ENCODE measurements at regions not wholly inside any gene's neighbourhood (a gene's known extent, or its start where the extent isn't known, plus 50 kb on each side); places are given as distances from the start of the nearest gene placed in this dataset.
"Not testable (repeated sequence)": the region's sequence is repeated elsewhere in the genome, so short reads cannot be mapped to it uniquely, and the experiment has no call there.

DNA sequence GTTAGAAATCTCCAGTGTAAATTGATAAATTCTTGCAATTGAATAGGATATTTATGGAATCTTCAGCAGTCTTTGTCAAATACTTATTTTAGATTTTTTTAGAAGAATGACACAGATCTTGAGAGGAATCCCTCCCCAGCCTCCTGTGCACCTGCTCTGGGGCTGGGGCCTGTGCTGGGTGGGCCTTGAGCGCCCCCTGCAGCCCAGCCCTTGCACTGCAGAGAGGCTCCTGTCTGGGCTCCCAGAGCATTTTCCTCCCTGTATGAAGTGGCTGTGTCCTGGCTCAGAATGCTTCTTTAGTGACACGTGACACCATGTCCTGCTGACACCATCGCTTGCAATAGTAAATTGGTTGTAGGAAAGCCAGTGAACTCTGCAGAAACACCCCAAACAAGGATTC is 98.7 kb downstream of the OR4M2 start:
- H3K9me3 ChIP-seq; H3K4me3 ChIP-seq; intact Hi-C loops (cut with DNase I, micrococcal nuclease); DNase-seq; H3K36me3 ChIP-seq (ENCODE audit: low read depth); H3K4me1 ChIP-seq (ENCODE audit: low read depth): not testable (repeated sequence)
- ATAC-seq, result peak; percentile 44

DNA sequence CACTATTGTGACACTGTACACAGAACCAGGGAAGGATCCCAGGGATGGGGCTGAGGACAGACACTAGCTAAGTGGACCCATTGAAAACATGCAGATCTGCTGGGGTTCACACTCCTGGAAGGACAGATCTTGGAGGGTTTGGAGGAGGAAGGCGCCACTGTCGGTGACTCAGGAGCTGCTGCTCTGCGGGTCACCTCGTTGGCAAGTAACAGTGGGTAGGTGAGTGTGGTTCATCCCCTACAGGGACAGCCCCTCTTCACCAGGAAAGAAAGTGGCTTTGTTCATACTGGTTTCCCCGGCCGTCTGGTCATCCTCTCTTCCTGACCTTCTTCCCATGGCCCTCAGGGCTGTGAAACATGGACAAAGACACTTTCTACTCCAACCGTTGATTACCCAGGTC is 100.3 kb downstream of the OR4M2 start:
- H3K4me3 ChIP-seq; H3K9me3 ChIP-seq; intact Hi-C loops (cut with DNase I, micrococcal nuclease); H3K4me1 ChIP-seq (ENCODE audit: low read depth); ATAC-seq; H3K36me3 ChIP-seq (ENCODE audit: low read depth); DNase-seq: not testable (repeated sequence)

DNA sequence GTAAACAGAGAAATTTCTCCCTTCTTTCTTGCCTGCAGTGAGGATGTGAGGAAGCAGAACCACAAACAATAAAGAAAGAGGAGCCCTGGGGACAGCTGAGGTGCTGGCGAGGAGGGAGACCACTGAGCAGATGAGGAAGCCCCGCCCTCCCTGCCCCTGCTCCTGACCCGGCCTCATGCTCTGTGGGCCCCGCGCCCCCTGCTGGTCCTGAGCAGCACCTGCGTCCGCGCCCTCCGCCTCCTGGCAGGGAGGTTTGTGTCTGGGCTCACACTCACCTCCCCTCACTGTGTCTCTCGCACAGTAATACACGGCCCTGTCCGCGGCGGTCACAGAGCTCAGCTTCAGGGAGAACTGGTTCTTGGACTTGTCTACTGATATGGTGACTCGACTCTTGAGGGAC is 104.4 kb downstream of the OR4M2 start:
- H3K4me1 ChIP-seq (ENCODE audit: low read depth); DNase-seq; H3K4me3 ChIP-seq; ATAC-seq; H3K36me3 ChIP-seq (ENCODE audit: low read depth); H3K9me3 ChIP-seq; intact Hi-C loops (cut with DNase I, micrococcal nuclease): not testable (repeated sequence)

DNA sequence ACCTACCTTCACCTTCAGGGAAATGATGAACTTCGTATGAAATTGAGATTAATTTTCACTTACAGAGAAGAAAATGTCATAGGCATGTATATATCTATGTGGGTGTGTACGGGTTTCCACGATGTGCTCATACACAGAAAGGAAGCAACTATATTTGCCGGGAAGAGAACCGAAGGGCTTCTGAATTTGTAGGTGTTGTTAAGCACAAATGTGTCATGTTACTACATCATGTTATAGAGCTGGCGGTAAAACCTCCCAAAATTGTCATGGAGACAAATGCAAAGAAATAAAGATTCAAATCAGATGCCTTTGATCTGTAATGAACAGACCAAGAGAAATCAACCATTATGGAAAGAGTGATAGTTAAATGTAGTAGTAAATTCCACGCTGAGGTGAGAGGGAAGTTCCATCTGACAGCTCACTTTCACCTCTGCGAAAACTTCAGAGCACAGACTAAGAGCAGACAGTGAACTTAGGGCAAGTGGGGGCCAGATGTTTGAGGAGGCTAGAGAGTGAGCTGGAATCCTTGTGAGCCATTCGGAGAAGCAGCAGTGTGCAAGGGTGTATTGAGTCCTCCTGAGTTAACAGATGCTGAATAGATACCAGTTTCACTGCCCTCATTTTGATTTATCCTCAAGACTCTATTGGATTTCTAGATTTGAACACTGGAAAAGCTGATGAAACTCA is 106.7 kb downstream of the OR4M2 start:
- H3K9me3 ChIP-seq; H3K36me3 ChIP-seq (ENCODE audit: low read depth); H3K4me3 ChIP-seq; ATAC-seq; intact Hi-C loops (cut with DNase I, micrococcal nuclease); H3K4me1 ChIP-seq (ENCODE audit: low read depth); DNase-seq: not testable (repeated sequence)

DNA sequence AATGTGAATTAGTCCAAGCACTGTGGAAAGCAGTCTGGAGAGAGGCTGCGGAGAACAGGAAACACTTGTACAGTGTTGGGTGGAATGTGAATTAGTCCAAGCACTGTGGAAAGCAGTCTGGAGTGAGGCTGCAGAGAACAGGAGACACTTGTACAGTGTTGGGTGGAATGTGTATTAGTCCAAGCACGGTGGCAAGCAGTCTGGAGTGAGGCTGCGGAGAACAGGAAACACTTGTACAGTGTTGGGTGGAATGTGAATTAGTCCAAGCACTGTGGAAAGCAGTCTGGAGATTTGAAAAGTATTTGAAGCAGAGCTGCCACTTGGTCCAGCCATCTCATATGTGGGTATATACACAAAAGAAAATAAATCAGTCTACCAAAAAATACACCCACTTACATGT is 111.5 kb downstream of the OR4M2 start:
- H3K9me3 ChIP-seq; ATAC-seq; DNase-seq; H3K4me1 ChIP-seq (ENCODE audit: low read depth); H3K4me3 ChIP-seq; H3K36me3 ChIP-seq (ENCODE audit: low read depth); intact Hi-C loops (cut with DNase I, micrococcal nuclease): not testable (repeated sequence)

DNA sequence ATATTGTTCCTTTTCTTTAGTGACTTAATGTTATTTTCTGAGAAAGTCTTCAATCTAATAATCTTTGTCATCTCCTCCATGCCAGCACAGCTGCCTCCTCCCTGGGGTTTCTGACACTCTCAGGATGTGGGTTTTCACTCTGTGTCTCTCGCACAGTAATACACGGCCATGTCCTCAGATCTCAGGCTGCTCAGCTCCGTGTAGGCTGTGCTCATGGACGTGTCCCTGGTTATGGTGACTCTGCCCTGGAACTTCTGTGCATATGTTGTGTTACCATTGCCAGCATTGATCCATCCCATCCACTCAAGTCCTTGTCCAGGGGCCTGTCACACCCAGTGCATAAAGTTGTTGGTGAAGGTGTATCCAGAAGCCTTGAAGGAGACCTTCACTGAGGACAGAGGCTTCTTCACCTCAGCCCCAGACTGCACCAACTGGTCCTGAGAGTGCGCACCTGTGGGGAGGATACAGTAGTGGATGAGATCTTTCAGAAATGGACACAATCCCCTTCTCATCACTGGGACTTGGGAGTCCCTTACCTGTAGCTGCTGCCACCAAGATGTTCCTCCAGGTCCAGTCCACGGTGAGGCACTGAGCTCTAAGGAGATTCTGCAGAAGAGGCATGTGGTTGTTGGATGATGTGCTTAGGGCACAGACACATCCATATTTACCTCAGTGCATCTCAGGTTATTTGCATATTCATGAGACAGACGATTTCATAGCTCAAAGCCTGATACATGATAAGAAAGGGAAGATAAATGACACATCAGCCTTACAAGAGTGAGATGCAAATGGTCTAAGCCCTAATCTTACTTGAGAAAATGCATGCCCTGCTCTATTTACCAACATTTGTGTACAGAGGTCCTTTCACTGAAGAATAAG is 114.7 kb downstream of the OR4M2 start:
- H3K4me3 ChIP-seq; H3K36me3 ChIP-seq (ENCODE audit: low read depth); H3K4me1 ChIP-seq (ENCODE audit: low read depth); intact Hi-C loops (cut with DNase I, micrococcal nuclease); DNase-seq; ATAC-seq; H3K9me3 ChIP-seq: not testable (repeated sequence)

DNA sequence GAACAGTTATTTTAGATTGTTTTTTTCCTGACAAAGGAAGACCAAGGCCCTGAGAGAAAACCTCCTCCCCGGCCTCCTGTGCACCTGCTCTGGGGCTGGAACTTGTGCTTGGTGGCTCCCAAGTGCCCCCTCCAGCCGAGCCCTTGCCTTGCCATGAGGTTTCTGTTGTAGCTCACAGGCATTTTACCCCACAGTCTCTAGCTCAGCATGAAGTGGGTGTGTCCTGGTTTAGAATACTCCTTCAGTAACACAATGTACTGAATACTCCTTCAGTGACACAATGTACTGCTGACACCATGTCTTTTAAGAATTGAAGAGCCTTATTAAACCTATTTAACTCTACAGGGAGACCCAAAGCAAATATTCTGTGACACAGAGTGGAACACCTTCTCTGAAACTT is 116.1 kb downstream of the OR4M2 start:
- H3K4me3 ChIP-seq; DNase-seq; H3K4me1 ChIP-seq (ENCODE audit: low read depth); H3K36me3 ChIP-seq (ENCODE audit: low read depth); H3K9me3 ChIP-seq; ATAC-seq; intact Hi-C loops (cut with DNase I, micrococcal nuclease): not testable (repeated sequence)

DNA sequence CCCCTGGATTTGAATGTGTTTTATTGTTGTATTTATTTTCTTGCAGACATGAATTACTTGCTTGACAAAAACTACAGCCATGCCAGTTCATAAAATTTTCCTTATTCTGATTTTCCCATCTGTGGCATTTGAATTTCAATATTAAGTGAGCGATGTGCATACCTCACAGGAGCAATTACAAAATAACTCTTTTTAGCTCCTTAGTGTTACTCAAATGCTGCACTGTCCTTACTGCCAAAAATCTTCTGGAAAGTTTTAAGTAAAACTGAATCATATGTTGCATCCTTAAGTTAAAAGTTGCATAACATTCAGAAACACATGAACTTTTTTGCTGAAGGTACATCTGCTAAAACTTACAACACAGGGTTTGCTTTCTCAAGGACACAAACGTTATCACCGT is 120.1 kb downstream of the OR4M2 start:
- H3K4me3 ChIP-seq; intact Hi-C loops (cut with DNase I, micrococcal nuclease); ATAC-seq; H3K9me3 ChIP-seq; H3K4me1 ChIP-seq (ENCODE audit: low read depth); H3K36me3 ChIP-seq (ENCODE audit: low read depth); DNase-seq: not testable (repeated sequence)

DNA sequence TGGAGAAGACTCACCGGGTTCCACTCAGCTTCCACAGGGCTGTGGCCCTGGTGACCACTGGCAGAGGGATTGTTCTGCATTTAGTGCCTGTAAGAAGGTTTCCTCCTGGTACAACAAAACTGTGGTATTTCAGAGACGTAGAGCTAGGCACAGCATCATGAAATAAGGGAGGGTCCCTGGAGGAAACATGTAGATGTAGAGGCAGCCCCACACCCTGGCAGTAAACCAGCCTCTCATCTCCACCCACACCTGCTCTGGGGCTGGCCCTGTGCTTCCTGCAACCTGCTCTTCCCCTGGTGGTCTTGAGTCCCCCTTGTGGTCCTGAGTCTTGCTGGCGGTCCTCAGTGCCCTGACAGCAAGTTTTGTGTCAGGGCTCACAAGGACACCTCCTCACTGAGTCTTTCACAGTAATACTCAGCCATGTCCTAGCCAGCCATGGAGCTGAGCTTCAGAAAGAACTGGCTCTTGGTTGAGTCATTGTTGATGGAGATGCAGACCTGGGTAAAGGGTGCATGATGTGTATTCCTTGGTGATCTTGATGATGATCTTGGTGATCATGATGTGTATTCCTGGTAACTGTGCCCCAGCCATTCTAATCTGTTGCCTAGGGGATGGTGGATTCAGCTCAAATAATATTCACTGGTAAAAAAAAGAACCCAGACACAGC is 121.8 kb downstream of the OR4M2 start:
- H3K36me3 ChIP-seq (ENCODE audit: low read depth); H3K9me3 ChIP-seq; DNase-seq; ATAC-seq; intact Hi-C loops (cut with DNase I, micrococcal nuclease); H3K4me3 ChIP-seq; H3K4me1 ChIP-seq (ENCODE audit: low read depth): not testable (repeated sequence)

DNA sequence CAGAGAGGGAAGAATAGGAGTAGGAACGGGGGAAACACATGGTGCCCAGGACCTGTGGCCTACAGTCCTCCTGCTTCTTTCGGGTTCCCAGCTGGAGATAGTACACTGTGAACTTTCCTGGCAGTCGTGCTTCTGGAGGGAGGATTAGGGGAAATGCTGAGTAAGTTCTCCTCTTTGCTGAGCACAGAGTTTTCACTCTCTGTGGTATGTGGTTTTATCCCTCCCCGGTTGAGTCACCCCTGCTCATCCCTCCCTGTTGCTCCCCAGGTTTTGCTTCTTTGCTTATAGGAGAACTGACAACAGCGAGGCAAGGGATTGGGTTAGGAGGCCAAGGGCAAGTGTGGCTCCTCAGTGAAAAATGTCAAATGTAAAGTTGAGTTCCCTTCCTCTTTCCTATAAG is 122.9 kb downstream of the OR4M2 start:
- H3K36me3 ChIP-seq (ENCODE audit: low read depth); H3K4me1 ChIP-seq (ENCODE audit: low read depth); H3K9me3 ChIP-seq; H3K4me3 ChIP-seq; DNase-seq; intact Hi-C loops (cut with DNase I, micrococcal nuclease): not testable (repeated sequence)
- peak; percentile 64 for ATAC-seq

DNA sequence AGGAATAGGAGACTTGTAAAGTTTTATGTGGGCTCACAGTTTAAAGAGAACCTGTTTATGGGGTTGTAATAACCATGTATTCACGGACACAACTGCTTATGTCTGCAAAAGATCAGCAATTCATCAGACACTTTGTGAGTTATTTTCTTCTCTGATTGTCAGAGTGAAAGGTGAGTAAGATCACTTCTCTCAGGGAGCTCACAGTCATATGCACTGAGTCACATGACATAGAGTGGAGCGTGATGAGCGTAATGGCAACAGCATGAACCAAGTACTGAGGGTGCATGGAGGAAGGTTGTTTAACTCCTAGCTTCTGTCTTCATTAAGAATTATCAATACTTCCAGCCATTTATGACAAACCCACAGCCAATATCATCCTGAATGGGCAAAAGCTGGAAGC is 128.8 kb downstream of the OR4M2 start:
- DNase-seq; H3K4me3 ChIP-seq; H3K9me3 ChIP-seq; H3K36me3 ChIP-seq (ENCODE audit: low read depth); intact Hi-C loops (cut with DNase I, micrococcal nuclease); ATAC-seq; H3K4me1 ChIP-seq (ENCODE audit: low read depth): not testable (repeated sequence)

DNA sequence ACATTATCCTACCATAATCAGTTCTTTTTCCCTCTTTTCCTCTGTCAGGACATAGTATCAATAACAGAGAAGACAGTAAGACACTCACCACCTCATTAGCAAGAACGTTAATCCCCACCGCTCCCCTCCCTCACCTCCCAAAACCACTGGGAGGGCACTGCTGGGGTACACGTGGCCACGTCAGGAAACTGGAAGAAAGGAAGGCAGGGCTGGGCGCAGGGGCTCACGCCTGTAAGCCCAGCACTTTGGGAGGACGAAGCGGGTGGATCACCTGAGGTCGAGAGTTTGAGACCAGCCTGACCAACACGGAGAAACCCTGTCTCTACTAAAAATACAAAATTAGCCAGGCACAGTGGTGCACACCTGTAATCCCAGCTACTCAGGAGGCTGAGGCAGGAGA is 142.3 kb downstream of the OR4M2 start:
- DNase-seq; H3K4me3 ChIP-seq; H3K4me1 ChIP-seq (ENCODE audit: low read depth); intact Hi-C loops (cut with DNase I, micrococcal nuclease); ATAC-seq; H3K36me3 ChIP-seq (ENCODE audit: low read depth): not testable (repeated sequence)
- peaks cover 50% of the 10 kb centered on the region for H3K9me3 ChIP-seq
